ENCODE measurements at regions not wholly inside any gene's neighbourhood (a gene's known extent, or its start where the extent isn't known, plus 50 kb on each side); places are given as distances from the start of the nearest gene placed in this dataset.
A peak's percentile ranks its signal among the peaks of the same experiment; 100 is the strongest.

DNA sequence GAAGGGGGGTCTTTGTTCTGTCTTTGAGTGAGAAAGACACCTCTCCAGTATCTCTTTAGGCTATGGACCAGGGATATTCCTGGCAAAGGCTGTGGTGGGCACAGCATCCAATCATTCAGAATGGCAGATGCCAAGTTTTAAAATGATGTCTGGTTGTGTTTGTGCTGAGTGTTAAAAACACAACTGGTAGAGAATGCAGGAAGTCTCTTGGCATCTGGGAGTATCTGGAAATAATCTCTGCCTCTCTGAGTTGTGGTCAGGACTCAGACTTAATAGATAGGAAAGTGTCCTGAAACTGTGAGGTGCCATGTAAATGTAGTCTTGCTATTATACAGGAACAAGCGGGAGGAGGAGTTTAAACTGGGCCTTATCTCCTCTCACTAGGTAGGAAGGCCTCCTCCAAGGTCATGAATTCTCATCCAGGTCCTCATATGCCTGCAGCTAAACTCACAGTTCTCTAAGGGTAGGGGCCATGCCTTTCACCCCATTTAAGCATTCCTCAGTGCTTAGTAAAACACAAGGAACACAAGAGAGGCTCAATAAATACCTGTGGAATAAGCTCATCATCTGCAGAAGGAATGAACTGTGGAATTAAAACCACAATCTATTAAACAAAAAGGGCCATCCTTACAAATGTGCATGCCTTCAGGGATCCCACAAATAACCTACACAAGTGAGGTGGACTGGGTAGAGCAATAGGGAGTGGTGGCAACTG lies 317.6 kb downstream of the CBLN1 start:
- TF ChIP-seq, protein P1, sequence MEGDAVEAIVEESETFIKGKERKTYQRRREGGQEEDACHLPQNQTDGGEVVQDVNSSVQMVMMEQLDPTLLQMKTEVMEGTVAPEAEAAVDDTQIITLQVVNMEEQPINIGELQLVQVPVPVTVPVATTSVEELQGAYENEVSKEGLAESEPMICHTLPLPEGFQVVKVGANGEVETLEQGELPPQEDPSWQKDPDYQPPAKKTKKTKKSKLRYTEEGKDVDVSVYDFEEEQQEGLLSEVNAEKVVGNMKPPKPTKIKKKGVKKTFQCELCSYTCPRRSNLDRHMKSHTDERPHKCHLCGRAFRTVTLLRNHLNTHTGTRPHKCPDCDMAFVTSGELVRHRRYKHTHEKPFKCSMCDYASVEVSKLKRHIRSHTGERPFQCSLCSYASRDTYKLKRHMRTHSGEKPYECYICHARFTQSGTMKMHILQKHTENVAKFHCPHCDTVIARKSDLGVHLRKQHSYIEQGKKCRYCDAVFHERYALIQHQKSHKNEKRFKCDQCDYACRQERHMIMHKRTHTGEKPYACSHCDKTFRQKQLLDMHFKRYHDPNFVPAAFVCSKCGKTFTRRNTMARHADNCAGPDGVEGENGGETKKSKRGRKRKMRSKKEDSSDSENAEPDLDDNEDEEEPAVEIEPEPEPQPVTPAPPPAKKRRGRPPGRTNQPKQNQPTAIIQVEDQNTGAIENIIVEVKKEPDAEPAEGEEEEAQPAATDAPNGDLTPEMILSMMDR (IDR thresholded peaks at IDR 0.05; ENCODE audit: low read length, missing control alignments), result no peak
- no peak overlapping the region for H3K4me3 ChIP-seq (replicated peaks; ENCODE audit: low read depth, low read length)
- peak; percentile 21 for DNase-seq (ENCODE audit: low read depth)

DNA sequence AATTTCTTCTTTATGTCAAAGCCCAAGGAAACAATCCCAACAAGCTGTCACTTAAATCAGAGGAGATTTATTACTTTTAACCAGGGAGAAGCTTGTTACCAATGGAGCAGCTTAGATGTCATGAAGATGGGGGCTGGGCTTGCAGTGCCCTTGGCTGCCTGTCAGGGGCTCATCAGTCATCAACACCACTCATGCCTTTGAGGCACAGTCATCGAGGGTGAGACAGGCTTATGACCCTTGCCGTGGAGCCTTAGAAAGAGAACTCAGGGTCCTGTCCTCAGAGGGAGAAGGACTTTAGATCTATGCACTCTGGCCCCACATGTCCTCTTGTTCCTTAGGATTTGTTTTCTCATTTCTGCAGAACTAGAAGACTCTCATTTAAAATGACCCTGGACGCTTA lies 318.3 kb downstream of the CBLN1 start:
- TF ChIP-seq, protein P1 (IDR thresholded peaks at IDR 0.05; ENCODE audit: low read length, missing control alignments), result no peak
- no peak for DNase-seq (ENCODE audit: low read depth)
- no peak overlapping the region for H3K4me3 ChIP-seq (replicated peaks; ENCODE audit: low read depth, low read length)

DNA sequence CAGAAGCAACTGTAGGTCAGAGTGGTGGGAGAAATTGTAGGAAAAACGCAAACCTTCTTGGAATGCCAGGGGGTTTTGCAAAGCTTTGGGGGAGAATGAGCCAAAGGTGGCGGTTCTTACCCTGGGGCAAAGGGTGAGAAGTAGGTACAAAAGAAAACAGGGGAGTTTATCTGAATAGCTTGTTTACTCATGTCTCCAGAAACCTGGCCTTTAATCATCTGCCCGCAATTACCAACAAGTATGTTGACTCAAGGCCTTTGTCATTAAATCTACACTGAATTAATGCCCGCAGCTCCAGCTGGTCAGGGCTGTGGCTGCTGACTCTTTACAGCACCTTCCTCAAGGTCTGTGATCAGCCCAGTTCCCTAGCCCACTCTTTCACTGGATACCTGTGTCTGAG lies 320.1 kb downstream of the CBLN1 start:
- DNase-seq (ENCODE audit: low read depth), result no peak
- no peak overlapping the region for H3K4me3 ChIP-seq (replicated peaks; ENCODE audit: low read depth, low read length)
- TF ChIP-seq, protein P1 (IDR thresholded peaks at IDR 0.05; ENCODE audit: low read length, missing control alignments), result no peak

DNA sequence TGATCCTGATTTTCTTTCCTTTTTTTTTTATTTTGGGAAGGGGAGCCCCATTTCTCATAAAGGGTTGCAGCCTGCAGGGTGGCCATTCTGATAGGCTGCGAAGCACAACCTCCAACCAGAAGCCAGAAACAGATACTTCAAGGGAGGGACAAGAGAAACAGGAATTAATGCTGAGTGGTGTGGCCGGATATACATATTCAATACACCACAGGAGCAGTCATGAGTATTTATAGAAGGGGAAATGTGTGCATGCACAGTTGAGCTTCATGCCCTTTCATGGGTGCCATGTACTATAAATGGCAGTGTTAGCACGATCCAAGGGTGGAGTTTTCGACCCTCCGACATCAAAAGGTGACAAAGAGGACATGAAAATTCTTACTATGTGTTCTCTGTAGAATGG lies 320.8 kb downstream of the CBLN1 start:
- TF ChIP-seq, protein P1 (IDR thresholded peaks at IDR 0.05; ENCODE audit: low read length, missing control alignments), result no peak
- H3K4me3 ChIP-seq (replicated peaks; ENCODE audit: low read depth, low read length), result no peak overlapping the region
- DNase-seq (ENCODE audit: low read depth), result no peak

DNA sequence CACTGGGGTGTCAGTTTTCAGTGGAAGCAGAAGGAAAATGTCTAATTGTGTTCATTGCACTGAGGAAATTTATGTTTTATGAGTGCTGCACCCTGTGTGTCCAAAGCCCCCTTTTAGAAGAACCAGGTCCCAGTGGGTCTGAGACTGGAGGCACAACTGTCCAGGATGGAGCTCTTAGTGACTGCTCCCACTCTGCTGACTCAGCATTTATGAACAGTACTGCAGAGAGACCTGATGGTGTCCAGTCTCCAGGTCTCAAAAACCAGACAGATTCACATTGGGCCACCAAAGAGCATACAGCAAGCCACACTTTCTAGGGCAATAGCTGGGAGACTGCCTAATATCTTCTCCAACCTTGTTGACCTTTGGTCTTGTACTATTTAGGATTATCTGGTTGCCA lies 321.9 kb downstream of the CBLN1 start:
- no peak for DNase-seq (ENCODE audit: low read depth)
- H3K4me3 ChIP-seq (replicated peaks; ENCODE audit: low read depth, low read length), result no peak overlapping the region
- TF ChIP-seq, protein P1 (IDR thresholded peaks at IDR 0.05; ENCODE audit: low read length, missing control alignments), result no peak

DNA sequence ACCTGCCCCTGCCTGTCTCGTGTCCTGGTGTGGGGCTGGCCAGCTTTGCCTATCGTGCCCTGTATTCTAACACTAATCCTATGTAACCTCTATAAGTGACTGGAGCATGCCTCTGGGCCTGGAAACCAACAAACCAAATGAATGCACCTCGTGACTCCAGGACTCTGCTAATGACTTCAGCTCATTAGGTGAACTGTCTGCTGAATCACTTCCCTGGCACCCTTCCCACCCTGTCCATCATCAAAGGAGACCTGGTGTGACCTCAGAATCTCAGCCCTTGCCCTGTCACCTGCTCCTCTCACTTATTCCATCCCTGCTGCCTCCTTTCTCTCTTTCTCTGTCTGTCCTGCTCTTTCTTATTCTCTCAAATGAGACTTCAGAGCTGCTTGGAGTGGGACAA lies 322.4 kb downstream of the CBLN1 start:
- TF ChIP-seq, protein P1 (IDR thresholded peaks at IDR 0.05; ENCODE audit: low read length, missing control alignments), result no peak
- DNase-seq (ENCODE audit: low read depth), result no peak
- H3K4me3 ChIP-seq (replicated peaks; ENCODE audit: low read depth, low read length), result no peak overlapping the region

DNA sequence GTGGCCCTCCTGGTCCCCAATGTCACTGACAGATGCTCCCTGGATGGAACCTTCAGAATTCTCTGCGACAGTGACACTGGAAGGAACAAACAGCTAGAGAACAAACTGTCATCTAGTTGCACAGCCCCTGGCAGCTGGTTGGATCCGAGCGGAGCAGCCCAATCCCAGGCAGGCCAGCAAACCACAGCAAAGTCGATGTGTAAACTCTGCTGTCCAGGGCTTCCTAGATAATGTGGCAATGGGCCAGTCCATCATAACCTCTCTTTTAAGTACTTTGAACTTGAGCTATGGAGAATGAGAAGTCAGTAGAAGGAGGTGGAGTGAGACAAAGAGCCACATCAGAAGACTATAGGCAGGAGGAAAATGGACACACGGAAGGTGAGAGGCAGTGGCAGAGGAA lies 323.0 kb downstream of the CBLN1 start:
- no peak for DNase-seq (ENCODE audit: low read depth)
- H3K4me3 ChIP-seq (replicated peaks; ENCODE audit: low read depth, low read length), result no peak overlapping the region
- TF ChIP-seq, protein P1 (IDR thresholded peaks at IDR 0.05; ENCODE audit: low read length, missing control alignments), result no peak
